OCI-LY3 (cell line): ENCODE measurements at regions not wholly inside any gene's neighbourhood (a gene's known extent, or its start where the extent isn't known, plus 50 kb on each side); places are given as distances from the start of the nearest gene placed in this dataset.

ENCODE experiments used
- CTCF ChIP-seq: fragments of 200-600, 300-600 bp; sonication (generic); IDR thresholded peaks from 2 replicates; pipeline ENCODE4 v1.5.1; 2014; ENCODE audit warnings: antibody characterized with exemption, low read length, low read depth
- EZH2phosphoT487 ChIP-seq: fragments of 200-600 bp; shearing (Covaris generic); IDR thresholded peaks from 2 replicates; pipeline ENCODE4 v1.6.1; 2018; ENCODE audit warnings: antibody characterized with exemption, mixed run types, low read depth

- TF ChIP-seq CTCF = no peak
- TF ChIP-seq EZH2phosphoT487 = no peak
Measured at GRCh38 chr1:207970329-207971233, 59.7 kb upstream of the CD34 start.
